OCI-LY7 (cell line): ENCODE measurements at regions not wholly inside any gene's neighbourhood (a gene's known extent, or its start where the extent isn't known, plus 50 kb on each side); places are given as distances from the start of the nearest gene placed in this dataset.

Source experiments
- EZH2phosphoT487 ChIP-seq: fragments of 200-600 bp; sonication (generic); IDR thresholded peaks from 2 replicates; pipeline ENCODE4 v1.6.1; 2018; ENCODE audit warnings: low read depth, borderline replicate concordance, mild to moderate bottlenecking, mixed run types, antibody characterized with exemption, low read length, moderate library complexity, mixed read lengths
- TF ChIP-seq, protein P1 (sequence below): fragments of 200-600 bp; sonication (generic); conservative IDR thresholded peaks from 2 replicates; pipeline ENCODE4 v1.5.1; 2014; ENCODE audit warnings: mild to moderate bottlenecking, antibody characterized with exemption, low read length, moderate library complexity, mixed read lengths

- TF ChIP-seq, protein P1, sequence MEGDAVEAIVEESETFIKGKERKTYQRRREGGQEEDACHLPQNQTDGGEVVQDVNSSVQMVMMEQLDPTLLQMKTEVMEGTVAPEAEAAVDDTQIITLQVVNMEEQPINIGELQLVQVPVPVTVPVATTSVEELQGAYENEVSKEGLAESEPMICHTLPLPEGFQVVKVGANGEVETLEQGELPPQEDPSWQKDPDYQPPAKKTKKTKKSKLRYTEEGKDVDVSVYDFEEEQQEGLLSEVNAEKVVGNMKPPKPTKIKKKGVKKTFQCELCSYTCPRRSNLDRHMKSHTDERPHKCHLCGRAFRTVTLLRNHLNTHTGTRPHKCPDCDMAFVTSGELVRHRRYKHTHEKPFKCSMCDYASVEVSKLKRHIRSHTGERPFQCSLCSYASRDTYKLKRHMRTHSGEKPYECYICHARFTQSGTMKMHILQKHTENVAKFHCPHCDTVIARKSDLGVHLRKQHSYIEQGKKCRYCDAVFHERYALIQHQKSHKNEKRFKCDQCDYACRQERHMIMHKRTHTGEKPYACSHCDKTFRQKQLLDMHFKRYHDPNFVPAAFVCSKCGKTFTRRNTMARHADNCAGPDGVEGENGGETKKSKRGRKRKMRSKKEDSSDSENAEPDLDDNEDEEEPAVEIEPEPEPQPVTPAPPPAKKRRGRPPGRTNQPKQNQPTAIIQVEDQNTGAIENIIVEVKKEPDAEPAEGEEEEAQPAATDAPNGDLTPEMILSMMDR, result no peak
- TF ChIP-seq EZH2phosphoT487, result no peak
These were observed 154.3 kb downstream of the MACC1 start for GRCh38 chr7:20062932-20063331.
